ENCODE measurements at regions not wholly inside any gene's neighbourhood (a gene's known extent, or its start where the extent isn't known, plus 50 kb on each side); places are given as distances from the start of the nearest gene placed in this dataset.
"Not testable (repeated sequence)": the region's sequence is repeated elsewhere in the genome, so short reads cannot be mapped to it uniquely, and the experiment has no call there.

DNA sequence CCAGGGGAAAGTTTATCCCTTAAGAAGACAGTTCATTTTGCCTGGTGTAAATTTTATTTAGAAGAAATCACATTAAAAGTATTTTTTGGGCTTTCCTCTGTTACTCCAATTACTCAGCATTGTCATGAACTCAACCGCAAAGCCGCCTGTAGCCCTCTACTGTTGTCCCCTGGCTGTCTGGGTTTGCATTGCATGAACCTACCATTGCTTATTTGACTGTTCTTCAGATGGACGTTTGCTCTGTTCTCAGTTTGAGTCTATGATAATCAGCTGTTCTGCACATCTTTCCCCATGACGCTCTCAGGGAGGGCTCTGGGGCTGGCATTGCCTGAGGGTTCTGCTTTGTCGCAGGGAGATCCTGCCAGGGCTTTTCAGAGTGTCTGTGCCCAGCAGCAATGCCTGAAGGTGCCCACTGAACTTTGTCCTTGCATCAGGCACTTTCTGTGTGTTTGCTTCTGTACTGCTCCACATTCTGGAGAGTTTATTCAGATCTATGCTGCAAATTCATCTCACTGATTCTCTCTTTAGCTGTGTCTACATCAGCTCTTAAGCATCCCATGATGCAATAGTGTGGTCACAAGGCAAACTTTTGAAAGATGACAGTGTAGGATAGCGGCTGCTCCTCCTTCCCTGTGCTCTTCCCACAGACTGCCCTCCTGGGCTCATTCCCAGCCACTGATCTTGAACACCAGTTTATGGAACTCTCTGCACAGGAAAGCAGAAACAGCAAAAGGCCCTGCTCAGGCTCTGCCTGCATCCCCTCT, 370.8 kb downstream of the TMEM121 start:
- TF ChIP-seq, protein P1, sequence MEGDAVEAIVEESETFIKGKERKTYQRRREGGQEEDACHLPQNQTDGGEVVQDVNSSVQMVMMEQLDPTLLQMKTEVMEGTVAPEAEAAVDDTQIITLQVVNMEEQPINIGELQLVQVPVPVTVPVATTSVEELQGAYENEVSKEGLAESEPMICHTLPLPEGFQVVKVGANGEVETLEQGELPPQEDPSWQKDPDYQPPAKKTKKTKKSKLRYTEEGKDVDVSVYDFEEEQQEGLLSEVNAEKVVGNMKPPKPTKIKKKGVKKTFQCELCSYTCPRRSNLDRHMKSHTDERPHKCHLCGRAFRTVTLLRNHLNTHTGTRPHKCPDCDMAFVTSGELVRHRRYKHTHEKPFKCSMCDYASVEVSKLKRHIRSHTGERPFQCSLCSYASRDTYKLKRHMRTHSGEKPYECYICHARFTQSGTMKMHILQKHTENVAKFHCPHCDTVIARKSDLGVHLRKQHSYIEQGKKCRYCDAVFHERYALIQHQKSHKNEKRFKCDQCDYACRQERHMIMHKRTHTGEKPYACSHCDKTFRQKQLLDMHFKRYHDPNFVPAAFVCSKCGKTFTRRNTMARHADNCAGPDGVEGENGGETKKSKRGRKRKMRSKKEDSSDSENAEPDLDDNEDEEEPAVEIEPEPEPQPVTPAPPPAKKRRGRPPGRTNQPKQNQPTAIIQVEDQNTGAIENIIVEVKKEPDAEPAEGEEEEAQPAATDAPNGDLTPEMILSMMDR (IDR thresholded peaks at IDR 0.05; ENCODE audit: low read depth, low read length), result not testable (repeated sequence)
- not testable (repeated sequence) for TF ChIP-seq POLR2A (IDR thresholded peaks at IDR 0.05; ENCODE audit: extremely low read depth, insufficient read length)

All from NB4 (cell line).